BJ (cell line): ENCODE measurements at regions not wholly inside any gene's neighbourhood (a gene's known extent, or its start where the extent isn't known, plus 50 kb on each side); places are given as distances from the start of the nearest gene placed in this dataset.
A peak's percentile ranks its signal among the peaks of the same experiment; 100 is the strongest.
"Not testable (repeated sequence)": the region's sequence is repeated elsewhere in the genome, so short reads cannot be mapped to it uniquely, and the experiment has no call there.

Source experiments
- CTCF ChIA-PET: fragments of 350-600 bp; formaldehyde crosslinking; extraction: SDS; loops from one replicate; lab custom pipeline; 2021; ENCODE audit warnings: antibody characterized with exemption, inconsistent platforms; lab: Yijun Ruan, JAX
- POLR2A ChIA-PET: fragments of 300-600 bp; sonication (Branson Sonifier 250); formaldehyde crosslinking; extraction: SDS; loops from one replicate; lab custom pipeline; 2021; ENCODE audit warnings: antibody characterized with exemption; lab: Charles Lee
- DNase-seq: peaks from one replicate; pipeline ENCODE4 v3.0.0-alpha.2; 2011; ENCODE audit warnings: low read depth
- H3K27me3 ChIP-seq: 2 replicates; pipeline ENCODE4 v1.6.0; 2011; ENCODE audit warnings: low read length; ENCODE audit not compliant: control insufficient read depth, insufficient read depth
- H3K36me3 ChIP-seq: 2 replicates; pipeline ENCODE4 v1.5.1; 2011; ENCODE audit warnings: low read length; ENCODE audit not compliant: control insufficient read depth, insufficient read depth
- H3K4me3 ChIP-seq: 2 replicates; pipeline ENCODE4 v1.5.1; 2011; ENCODE audit warnings: low read depth, mild to moderate bottlenecking, control low read depth, low read length
- TF ChIP-seq, protein P1 (sequence below): IDR thresholded peaks from 2 replicates; pipeline ENCODE4 v1.5.1; 2011; ENCODE audit warnings: low read depth, mild to moderate bottlenecking, control low read depth, inconsistent platforms, low read length, moderate library complexity; ENCODE audit not compliant: insufficient read depth

GRCh38 chr18:23317975-23318675 lies 135.0 kb upstream of the RIOK3 start:
- Histone ChIP-seq H3K36me3 (no peaks in the 10 kb centered on the region), H3K4me3 (no peak overlapping the region), H3K27me3 (no peaks in the 10 kb centered on the region)
- CTCF ChIA-PET, result interaction anchor here (0.7 to 0.8 kb wide), 3 partner anchors 32 to 390 kb away, joined by 3 to 6 read pairs (median 4); no protein-coding TSS in a partner anchor
- TF ChIP-seq, protein P1, sequence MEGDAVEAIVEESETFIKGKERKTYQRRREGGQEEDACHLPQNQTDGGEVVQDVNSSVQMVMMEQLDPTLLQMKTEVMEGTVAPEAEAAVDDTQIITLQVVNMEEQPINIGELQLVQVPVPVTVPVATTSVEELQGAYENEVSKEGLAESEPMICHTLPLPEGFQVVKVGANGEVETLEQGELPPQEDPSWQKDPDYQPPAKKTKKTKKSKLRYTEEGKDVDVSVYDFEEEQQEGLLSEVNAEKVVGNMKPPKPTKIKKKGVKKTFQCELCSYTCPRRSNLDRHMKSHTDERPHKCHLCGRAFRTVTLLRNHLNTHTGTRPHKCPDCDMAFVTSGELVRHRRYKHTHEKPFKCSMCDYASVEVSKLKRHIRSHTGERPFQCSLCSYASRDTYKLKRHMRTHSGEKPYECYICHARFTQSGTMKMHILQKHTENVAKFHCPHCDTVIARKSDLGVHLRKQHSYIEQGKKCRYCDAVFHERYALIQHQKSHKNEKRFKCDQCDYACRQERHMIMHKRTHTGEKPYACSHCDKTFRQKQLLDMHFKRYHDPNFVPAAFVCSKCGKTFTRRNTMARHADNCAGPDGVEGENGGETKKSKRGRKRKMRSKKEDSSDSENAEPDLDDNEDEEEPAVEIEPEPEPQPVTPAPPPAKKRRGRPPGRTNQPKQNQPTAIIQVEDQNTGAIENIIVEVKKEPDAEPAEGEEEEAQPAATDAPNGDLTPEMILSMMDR, result no peak
- no peak for DNase-seq
- POLR2A ChIA-PET, result no interaction called here

DNA sequence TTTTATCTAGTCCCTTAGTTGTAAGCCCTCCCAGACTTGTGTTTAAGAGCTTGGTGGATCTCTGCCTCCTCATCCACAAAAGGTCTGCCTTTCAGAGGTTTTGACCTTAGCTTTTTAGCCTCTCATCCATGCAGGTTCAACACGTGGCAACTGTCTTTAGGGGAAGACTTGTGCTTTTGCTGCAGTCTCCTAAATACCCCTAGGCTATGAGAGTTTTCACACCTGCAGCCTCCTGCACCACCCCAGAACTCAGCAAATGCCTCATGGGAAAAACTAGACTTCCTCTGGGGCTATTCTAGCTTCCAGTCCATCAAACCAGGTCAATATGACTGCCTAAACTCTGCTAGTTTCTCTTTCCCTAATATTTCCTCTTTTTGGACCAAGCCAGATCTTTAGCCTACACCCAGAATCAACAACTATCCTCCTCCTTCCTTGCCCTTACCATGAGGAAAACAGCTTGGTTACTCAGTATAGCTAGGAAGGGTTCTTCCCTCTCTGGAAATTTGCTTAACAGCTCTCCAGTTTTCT lies 132.3 kb upstream of the RIOK3 start:
- no peak for DNase-seq
- CTCF ChIA-PET, result interaction anchor here (0.8 to 1.5 kb wide), 6 partner anchors 9 to 166 kb away, joined by 3 to 4 read pairs (median 3); no protein-coding TSS in a partner anchor
- Histone ChIP-seq H3K27me3 (no peaks in the 10 kb centered on the region), H3K4me3 (no peak overlapping the region), H3K36me3 (no peaks in the 10 kb centered on the region)
- POLR2A ChIA-PET, result no interaction called here
- TF ChIP-seq, protein P1, result no peak

- TF ChIP-seq, protein P1, result no peak
- CTCF ChIA-PET, result interaction anchor here (1.4 kb wide), 1 partner anchor 10 kb away, joined by 4 read pairs; no protein-coding TSS in a partner anchor
- Histone ChIP-seq H3K4me3 (no peak overlapping the region), H3K36me3 (no peaks in the 10 kb centered on the region), H3K27me3 (no peaks in the 10 kb centered on the region)
- POLR2A ChIA-PET, result no interaction called here
- peak; percentile 41 for DNase-seq
These were observed 131.1 kb upstream of the RIOK3 start for GRCh38 chr18:23321996-23322395.

GRCh38 chr18:23324056-23324811 lies 128.9 kb upstream of the RIOK3 start:
- TF ChIP-seq, protein P1, result no peak
- CTCF ChIA-PET, result no interaction called here
- POLR2A ChIA-PET, result no interaction called here
- H3K27me3 ChIP-seq, result no peaks in the 10 kb centered on the region
- H3K4me3 ChIP-seq, result no peak overlapping the region
- no peaks in the 10 kb centered on the region for H3K36me3 ChIP-seq
- no peak for DNase-seq

- Histone ChIP-seq H3K27me3 (no peaks in the 10 kb centered on the region), H3K4me3 (no peak overlapping the region), H3K36me3 (no peaks in the 10 kb centered on the region)
- ChIA-PET POLR2A (no interaction called here), CTCF (no interaction called here)
- DNase-seq, result no peak
- TF ChIP-seq, protein P1, result no peak
These were observed 128.2 kb upstream of the RIOK3 start for GRCh38 chr18:23324861-23325260.

- H3K4me3 ChIP-seq, POLR2A ChIA-PET, CTCF ChIA-PET, H3K36me3 ChIP-seq, H3K27me3 ChIP-seq, DNase-seq: not testable (repeated sequence)
These were observed 123.4 kb upstream of the RIOK3 start for GRCh38 chr18:23329671-23330070.
